Breast epithelium (tissue), 4 donors: ENCODE measurements at regions not wholly inside any gene's neighbourhood (a gene's known extent, or its start where the extent isn't known, plus 50 kb on each side); places are given as distances from the start of the nearest gene placed in this dataset.

ENCODE experiments used
- DNase-seq, 2 donors: peaks; one replicate each; pipeline ENCODE4 v3.0.0-alpha.2; 2019; ENCODE audit warnings: low spot score in 2 of 2
- H3K27ac ChIP-seq, 2 donors: fragments of 200-600 bp; sonication (generic) in 1 of 2; one replicate each; pipeline ENCODE4 v1.5.1; 2016 to 2019; ENCODE audit warnings: mild to moderate bottlenecking in 1 of 2
- H3K27me3 ChIP-seq, 2 donors: fragments of 200-600 bp; sonication (generic) in 1 of 2; one replicate each; pipeline versions ENCODE4 v1.5.1 to v1.6.0; 2017 to 2019; ENCODE audit warnings: control low read depth in 1 of 2, mild to moderate bottlenecking in 1 of 2
- H3K36me3 ChIP-seq: fragments of 200-600 bp; one replicate; pipeline ENCODE4 v1.5.1; 2019
- H3K4me1 ChIP-seq, 2 donors: fragments of 200-600 bp; sonication (generic); one replicate each; pipeline ENCODE4 v1.5.1; 2016 to 2019; ENCODE audit warnings: control low read depth in 1 of 2
- H3K4me3 ChIP-seq, 3 donors: fragments of 200-600 bp; sonication (generic); 1 replicate in 2 of 3; 2 replicates in 1 of 3; pipeline ENCODE4 v1.5.1; 2016 to 2019; ENCODE audit warnings: mild to moderate bottlenecking in 3 of 3, moderate library complexity in 2 of 3
- H3K9me3 ChIP-seq, 2 donors: fragments of 200-600 bp; sonication (generic) in 1 of 2; one replicate each; pipeline ENCODE4 v1.5.1; 2016 to 2019; ENCODE audit warnings: control low read depth in 1 of 2
- POLR2A ChIP-seq: fragments of 450-650 bp; IDR thresholded peaks from one replicate; pipeline ENCODE4 v1.6.1; 2016; ENCODE audit warnings: antibody characterized with exemption, mild to moderate bottlenecking, moderate library complexity
- POLR2AphosphoS5 ChIP-seq, 3 donors: sonication (generic); formaldehyde crosslinking; IDR thresholded peaks; one replicate each; pipeline ENCODE4 v1.6.1; 2017; ENCODE audit warnings: antibody characterized with exemption in 3 of 3
- intact Hi-C: fragments of 100-400 bp; cut with DNase I; formaldehyde crosslinking; loops from one replicate; pipeline ENCODE4 v1.15.1; 2023; ENCODE audit warnings: low total_unique reads
- TF ChIP-seq, protein P1 (sequence below), 3 donors: fragments of 450-650 bp; IDR thresholded peaks; one replicate each; pipeline ENCODE4 v1.5.1; 2016 to 2017; ENCODE audit warnings: antibody characterized with exemption in 3 of 3, mild to moderate bottlenecking in 3 of 3, moderate library complexity in 3 of 3

DNA sequence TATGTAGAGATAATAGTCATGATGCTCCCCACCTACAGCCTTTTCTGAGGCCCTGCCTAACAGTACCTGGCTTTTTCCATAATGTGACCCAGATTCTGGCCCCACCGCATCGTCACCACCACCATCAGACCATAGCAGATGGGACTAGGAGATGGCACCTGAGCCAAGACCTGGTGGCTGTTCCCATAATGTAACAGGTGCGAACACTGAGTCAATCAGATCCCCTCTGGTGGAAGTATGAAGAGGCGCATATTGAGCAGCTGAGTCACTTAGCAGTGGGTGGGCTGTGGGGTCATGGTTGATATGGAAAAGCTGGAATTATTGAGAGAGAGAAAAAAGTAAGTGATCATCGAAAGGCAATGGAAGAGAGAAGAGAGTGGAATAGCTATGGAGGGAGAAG lies 578.0 kb upstream of the CADM1 start:
- intact Hi-C loops, result no loop called here
- no peak for DNase-seq
- Histone ChIP-seq H3K36me3 (no peaks in the 10 kb centered on the region), H3K27ac (no peak overlapping the region), H3K9me3 (no peaks in the 10 kb centered on the region), H3K4me1 (no peaks in the 10 kb centered on the region), H3K4me3 (no peak overlapping the region), H3K27me3 (peaks cover 0 to 3% of the 10 kb centered on the region in 2 donors)
- no peak for TF ChIP-seq POLR2A
- TF ChIP-seq, protein P1, sequence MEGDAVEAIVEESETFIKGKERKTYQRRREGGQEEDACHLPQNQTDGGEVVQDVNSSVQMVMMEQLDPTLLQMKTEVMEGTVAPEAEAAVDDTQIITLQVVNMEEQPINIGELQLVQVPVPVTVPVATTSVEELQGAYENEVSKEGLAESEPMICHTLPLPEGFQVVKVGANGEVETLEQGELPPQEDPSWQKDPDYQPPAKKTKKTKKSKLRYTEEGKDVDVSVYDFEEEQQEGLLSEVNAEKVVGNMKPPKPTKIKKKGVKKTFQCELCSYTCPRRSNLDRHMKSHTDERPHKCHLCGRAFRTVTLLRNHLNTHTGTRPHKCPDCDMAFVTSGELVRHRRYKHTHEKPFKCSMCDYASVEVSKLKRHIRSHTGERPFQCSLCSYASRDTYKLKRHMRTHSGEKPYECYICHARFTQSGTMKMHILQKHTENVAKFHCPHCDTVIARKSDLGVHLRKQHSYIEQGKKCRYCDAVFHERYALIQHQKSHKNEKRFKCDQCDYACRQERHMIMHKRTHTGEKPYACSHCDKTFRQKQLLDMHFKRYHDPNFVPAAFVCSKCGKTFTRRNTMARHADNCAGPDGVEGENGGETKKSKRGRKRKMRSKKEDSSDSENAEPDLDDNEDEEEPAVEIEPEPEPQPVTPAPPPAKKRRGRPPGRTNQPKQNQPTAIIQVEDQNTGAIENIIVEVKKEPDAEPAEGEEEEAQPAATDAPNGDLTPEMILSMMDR (IDR thresholded peaks at IDR 0.05), result no peak
- TF ChIP-seq POLR2AphosphoS5 (IDR thresholded peaks at IDR 0.05), result no peak

DNA sequence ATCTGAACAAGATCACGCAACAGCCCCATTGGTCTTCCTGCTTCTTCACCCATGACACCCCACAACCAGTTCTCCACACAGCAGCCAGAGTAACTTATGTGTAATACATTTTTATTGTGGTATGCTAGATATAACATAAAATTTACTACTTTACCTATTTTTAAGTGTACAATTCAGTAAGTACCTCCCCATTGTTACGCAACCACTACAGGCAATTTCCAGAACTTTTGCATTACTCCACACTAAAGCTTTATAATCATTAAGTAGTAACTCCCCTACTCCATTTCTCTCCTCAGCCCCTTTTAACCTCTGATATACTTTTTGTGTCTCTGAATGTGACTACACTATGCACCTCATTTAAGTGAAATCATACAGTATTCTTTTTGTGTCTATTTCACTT lies 575.4 kb upstream of the CADM1 start:
- no peak overlapping the region for H3K27ac ChIP-seq
- H3K9me3 ChIP-seq, result no peaks in the 10 kb centered on the region
- TF ChIP-seq POLR2AphosphoS5 (IDR thresholded peaks at IDR 0.05), result no peak
- TF ChIP-seq POLR2A, result no peak
- TF ChIP-seq, protein P1 (IDR thresholded peaks at IDR 0.05), result no peak
- H3K4me1 ChIP-seq, result no peaks in the 10 kb centered on the region
- no peak for DNase-seq
- intact Hi-C loops, result no loop called here
- no peaks in the 10 kb centered on the region for H3K36me3 ChIP-seq
- no peak overlapping the region for H3K4me3 ChIP-seq
- H3K27me3 ChIP-seq, result no peaks in the 10 kb centered on the region

DNA sequence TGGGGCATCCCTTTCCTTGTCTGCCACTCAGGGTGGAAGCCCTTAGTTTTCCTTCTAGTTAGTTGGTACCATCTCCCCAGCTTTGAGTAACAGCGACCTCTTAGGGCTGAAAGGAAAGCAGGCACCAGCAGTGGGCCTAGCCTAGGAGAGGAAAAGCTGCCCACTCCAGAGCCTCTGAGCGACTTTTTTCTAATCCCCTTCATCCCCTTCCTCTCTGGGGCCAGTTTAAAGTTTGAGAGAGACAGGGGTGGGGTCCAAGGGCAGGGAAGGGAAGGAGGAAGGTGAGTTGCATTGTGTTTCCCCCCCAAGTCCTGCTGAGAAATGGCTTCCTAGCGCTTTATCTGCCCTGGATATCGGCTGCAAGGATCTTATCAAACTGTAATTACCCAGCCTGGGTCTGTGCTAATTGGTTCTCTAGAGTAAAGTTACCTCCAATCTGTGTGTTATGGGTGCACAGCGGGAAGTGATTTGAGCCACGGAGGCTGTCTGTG lies 573.9 kb upstream of the CADM1 start:
- intact Hi-C loops, result no loop called here
- Histone ChIP-seq H3K9me3 (no peaks in the 10 kb centered on the region), H3K27ac (no peak overlapping the region), H3K36me3 (no peaks in the 10 kb centered on the region), H3K4me3 (no peak overlapping the region), H3K4me1 (no peaks in the 10 kb centered on the region), H3K27me3 (no peaks in the 10 kb centered on the region)
- no peak for DNase-seq
- TF ChIP-seq, protein P1 (IDR thresholded peaks at IDR 0.05), result no peak

DNA sequence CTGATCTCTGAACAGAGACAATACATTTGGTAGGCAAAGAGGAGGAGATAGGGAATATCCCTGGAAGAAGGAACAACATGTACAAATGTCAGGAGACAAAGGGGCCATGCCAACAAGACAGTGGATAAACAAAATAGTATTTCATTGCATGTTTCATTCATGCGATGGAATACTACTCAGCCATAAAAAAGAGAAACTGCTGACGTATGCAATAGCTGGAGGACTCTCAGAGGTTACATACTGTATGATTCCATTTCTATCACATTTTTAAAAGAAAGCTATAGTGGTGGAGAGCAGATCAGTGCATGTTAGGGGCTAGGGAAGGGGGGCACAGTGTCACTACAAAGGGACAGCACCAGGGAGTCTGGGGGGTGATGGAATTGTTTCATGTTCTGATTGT lies 572.9 kb upstream of the CADM1 start:
- TF ChIP-seq POLR2AphosphoS5 (IDR thresholded peaks at IDR 0.05), result no peak
- no peak for TF ChIP-seq POLR2A
- TF ChIP-seq, protein P1 (IDR thresholded peaks at IDR 0.05), result no peak
- Histone ChIP-seq H3K4me3 (no peak overlapping the region), H3K9me3 (no peaks in the 10 kb centered on the region), H3K36me3 (no peaks in the 10 kb centered on the region), H3K4me1 (no peaks in the 10 kb centered on the region), H3K27ac (no peak overlapping the region), H3K27me3 (no peaks in the 10 kb centered on the region)
- intact Hi-C loops, result no loop called here
- DNase-seq, result no peak

DNA sequence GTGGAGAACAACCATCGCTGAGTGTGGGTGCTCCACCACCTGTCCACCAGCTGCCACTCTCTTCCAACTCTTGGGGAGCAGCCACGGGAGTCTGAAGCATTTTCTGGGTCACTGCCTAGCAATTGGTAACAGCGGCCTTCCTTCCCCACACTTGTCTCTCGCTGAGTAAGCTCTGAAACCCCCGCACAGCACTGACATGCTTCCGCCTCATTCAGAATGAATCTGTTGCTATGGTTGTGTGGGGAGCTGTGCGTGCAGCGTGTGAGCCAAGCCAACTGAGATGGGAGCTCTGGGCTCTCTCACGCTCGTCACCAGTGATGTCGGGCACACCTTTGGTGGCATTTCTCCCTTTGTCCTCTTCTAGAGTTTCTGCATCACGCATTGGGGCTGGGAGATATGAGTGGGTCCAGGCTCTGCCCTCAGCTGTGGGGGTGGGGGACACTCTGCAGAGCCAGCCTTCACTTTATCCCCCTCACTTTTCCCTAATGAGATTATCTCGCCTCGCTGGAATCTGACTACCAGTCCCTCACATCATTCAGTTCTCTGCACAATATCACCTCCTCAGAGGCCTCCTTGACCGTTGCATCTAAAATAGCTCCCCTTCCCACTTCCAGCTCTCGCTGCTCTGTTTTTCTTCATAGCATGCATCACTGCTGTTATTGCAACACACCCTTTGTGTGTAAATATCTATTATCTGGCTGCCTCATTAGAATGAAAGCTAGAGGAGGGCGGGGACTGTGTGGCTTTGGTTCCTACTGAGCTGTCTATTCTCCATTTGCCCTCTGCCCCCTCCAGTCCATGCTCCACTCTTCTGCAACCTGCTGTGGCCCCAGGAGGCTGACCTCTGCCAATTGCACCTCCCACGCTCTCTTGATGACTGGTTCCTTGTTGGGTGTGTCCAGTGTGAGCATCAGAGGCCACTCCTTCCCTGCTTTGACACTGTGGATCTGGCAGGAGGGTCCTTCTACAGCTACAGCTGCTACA lies 569.9 kb upstream of the CADM1 start:
- intact Hi-C loops, result no loop called here
- H3K4me1 ChIP-seq, result no peaks in the 10 kb centered on the region
- H3K27me3 ChIP-seq, result no peaks in the 10 kb centered on the region
- no peak for DNase-seq
- no peak overlapping the region for H3K4me3 ChIP-seq
- TF ChIP-seq POLR2A (no peak), POLR2AphosphoS5 (IDR thresholded peaks at IDR 0.05) (no peak)
- TF ChIP-seq, protein P1 (IDR thresholded peaks at IDR 0.05), result no peak
- no peak overlapping the region for H3K27ac ChIP-seq
- H3K36me3 ChIP-seq, result no peaks in the 10 kb centered on the region
- H3K9me3 ChIP-seq, result no peaks in the 10 kb centered on the region
